ENCODE measurements at regions not wholly inside any gene's neighbourhood (a gene's known extent, or its start where the extent isn't known, plus 50 kb on each side); places are given as distances from the start of the nearest gene placed in this dataset.
"Not testable (repeated sequence)": the region's sequence is repeated elsewhere in the genome, so short reads cannot be mapped to it uniquely, and the experiment has no call there.

DNA sequence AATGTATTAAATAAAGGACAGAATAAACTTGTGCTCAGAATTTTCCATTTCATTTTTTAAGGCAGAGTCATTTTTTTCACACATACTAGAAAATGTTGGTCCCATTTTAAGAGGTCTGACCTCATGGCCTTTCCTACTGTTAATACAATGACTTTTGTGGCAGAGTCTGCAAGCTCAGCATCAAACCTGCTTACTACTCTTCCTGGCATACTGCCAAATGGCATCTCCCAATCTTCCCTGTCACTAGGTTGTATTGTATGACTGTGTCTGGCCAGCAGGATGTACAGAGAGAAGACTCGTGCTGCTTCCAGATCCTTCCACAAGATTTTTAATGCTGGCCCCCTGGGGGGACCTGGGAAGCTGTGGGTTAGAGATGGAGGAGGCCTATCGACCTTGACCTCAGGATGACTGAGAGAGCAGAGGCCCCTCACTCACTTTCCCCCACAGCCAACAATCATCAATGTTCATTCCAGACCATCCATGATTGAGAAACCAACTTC lies 64.7 kb downstream of the BARX1 start:
- DNase-seq (ENCODE audit: unreplicated experiment), result no peak
- CTCF ChIA-PET, result no interaction called here
- H3K27ac Mint-ChIP-seq (ENCODE audit: low read depth, unreplicated experiment), result no peak overlapping the region
- POLR2A ChIA-PET, result no interaction called here
- intact Hi-C loops (cut with micrococcal nuclease), result no loop called here
- no peaks in the 10 kb centered on the region for H3K36me3 Mint-ChIP-seq (ENCODE audit: insufficient read depth, unreplicated experiment)
- no peak for TF ChIP-seq CTCF (IDR thresholded peaks at IDR 0.05; ENCODE audit: unreplicated experiment)
- H3K4me1 Mint-ChIP-seq (ENCODE audit: insufficient read depth, unreplicated experiment), result no peaks in the 10 kb centered on the region
- no peak overlapping the region for H3K4me3 Mint-ChIP-seq (ENCODE audit: unreplicated experiment)
- peaks cover 29% of the 10 kb centered on the region for H3K27me3 Mint-ChIP-seq (ENCODE audit: insufficient read depth, unreplicated experiment)
- H3K9me3 Mint-ChIP-seq (ENCODE audit: unreplicated experiment), result peaks cover 6% of the 10 kb centered on the region
- no TSS peak for BruUV-seq (replicated peaks)

DNA sequence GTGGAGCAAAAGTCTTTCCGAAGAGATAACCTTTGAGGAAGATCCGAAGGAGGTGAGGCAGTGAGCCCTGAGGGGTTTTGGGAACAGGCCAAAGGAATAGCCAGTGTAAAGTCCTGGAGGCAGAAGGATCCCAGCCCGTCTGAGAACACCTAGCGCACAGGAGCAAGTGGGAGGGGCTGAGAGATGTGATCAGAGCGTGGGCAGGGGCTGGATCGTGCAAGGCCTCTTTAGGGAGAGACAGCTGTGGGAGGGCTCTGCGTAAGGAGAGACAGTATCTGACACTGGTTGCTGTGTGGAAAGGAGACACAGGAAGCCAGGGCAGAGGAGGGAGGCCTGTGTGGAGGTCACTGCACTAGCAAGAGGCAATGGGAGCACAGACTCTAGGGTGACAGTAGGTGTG lies 68.2 kb downstream of the BARX1 start:
- H3K27me3 Mint-ChIP-seq (ENCODE audit: insufficient read depth, unreplicated experiment), result peaks cover 29% of the 10 kb centered on the region
- no peak for TF ChIP-seq CTCF (IDR thresholded peaks at IDR 0.05; ENCODE audit: unreplicated experiment)
- H3K4me1 Mint-ChIP-seq (ENCODE audit: insufficient read depth, unreplicated experiment), result no peaks in the 10 kb centered on the region
- ChIA-PET POLR2A (no interaction called here), CTCF (no interaction called here)
- H3K27ac Mint-ChIP-seq (ENCODE audit: low read depth, unreplicated experiment), result no peak overlapping the region
- no peaks in the 10 kb centered on the region for H3K9me3 Mint-ChIP-seq (ENCODE audit: unreplicated experiment)
- H3K4me3 Mint-ChIP-seq (ENCODE audit: unreplicated experiment), result no peak overlapping the region
- BruUV-seq (replicated peaks), result no TSS peak
- no peaks in the 10 kb centered on the region for H3K36me3 Mint-ChIP-seq (ENCODE audit: insufficient read depth, unreplicated experiment)
- intact Hi-C loops (cut with micrococcal nuclease), result no loop called here
- no peak for DNase-seq (ENCODE audit: unreplicated experiment)

DNA sequence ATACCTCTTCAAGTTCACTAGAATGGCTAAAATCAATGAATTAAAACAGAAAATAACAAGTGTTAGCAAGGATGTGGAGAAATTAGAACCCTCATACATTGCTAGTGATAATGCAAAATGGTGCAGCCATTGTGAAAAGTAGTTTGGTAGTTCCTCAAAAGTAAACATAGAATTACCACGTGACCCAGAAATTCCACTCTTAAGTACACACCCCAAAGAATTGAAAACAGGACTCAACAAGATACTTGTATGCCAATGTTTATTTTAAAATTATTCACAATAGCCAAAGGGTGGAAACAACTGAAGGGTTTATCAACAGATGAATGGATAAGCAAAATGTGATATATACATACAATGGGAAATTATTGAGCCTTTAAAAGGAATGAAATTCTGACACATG lies 70.3 kb downstream of the BARX1 start:
- intact Hi-C loops (cut with micrococcal nuclease), result no loop called here
- Mint-ChIP-seq H3K4me1 (ENCODE audit: insufficient read depth, unreplicated experiment) (no peaks in the 10 kb centered on the region), H3K27me3 (ENCODE audit: insufficient read depth, unreplicated experiment) (peaks cover 29% of the 10 kb centered on the region), H3K9me3 (ENCODE audit: unreplicated experiment) (no peaks in the 10 kb centered on the region), H3K36me3 (ENCODE audit: insufficient read depth, unreplicated experiment) (no peaks in the 10 kb centered on the region), H3K4me3 (ENCODE audit: unreplicated experiment) (no peak overlapping the region), H3K27ac (ENCODE audit: low read depth, unreplicated experiment) (no peak overlapping the region)
- ChIA-PET POLR2A (no interaction called here), CTCF (no interaction called here)
- no peak for DNase-seq (ENCODE audit: unreplicated experiment)
- no peak for TF ChIP-seq CTCF (IDR thresholded peaks at IDR 0.05; ENCODE audit: unreplicated experiment)
- BruUV-seq (replicated peaks), result no TSS peak

DNA sequence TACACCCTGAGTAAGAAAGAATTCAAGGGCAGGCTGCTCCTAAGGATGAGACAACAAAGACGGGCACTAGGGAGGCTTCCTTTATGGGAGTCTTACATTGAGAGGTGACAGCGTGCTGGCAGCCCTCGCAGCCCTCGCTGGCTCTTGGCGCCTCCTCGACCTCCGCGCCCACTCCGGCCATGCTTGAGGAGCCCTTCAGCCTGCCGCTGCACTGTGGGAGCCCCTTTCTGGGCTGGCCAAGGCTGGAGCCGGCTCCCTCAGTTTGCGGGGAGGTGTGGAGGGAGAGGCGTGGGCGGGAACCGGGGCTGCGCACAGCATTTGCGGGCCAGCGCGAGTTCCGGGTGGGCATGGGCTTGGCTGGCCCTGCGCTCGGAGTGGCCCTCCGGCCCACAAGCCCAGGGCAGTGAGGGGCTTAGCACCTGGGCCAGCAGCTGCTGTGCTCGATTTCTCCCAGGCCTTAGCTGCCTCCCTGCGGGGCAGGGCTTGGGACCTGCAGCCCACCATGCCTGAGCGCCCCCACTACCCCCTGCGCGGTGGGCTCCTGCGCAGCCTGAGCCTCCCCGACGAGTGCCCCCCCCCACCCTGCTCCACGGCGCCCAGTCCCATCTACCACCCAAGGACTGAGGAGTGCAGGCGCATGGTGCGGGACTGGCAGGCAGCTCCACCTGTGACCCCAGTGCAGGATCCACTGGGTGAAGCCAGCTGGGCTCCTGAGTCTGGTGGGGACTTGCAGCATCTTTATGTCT lies 75.3 kb downstream of the BARX1 start:
- POLR2A ChIA-PET, result interaction anchor here (0.6 kb wide), 1 partner anchor 26 kb away, joined by 5 read pairs; no protein-coding TSS in a partner anchor
- BruUV-seq (replicated peaks); H3K4me3 Mint-ChIP-seq (ENCODE audit: unreplicated experiment); H3K36me3 Mint-ChIP-seq (ENCODE audit: insufficient read depth, unreplicated experiment); H3K27me3 Mint-ChIP-seq (ENCODE audit: insufficient read depth, unreplicated experiment); intact Hi-C loops (cut with micrococcal nuclease); H3K4me1 Mint-ChIP-seq (ENCODE audit: insufficient read depth, unreplicated experiment); H3K27ac Mint-ChIP-seq (ENCODE audit: low read depth, unreplicated experiment); CTCF ChIA-PET; DNase-seq (ENCODE audit: unreplicated experiment): not testable (repeated sequence)
- peaks cover 18% of the 10 kb centered on the region for H3K9me3 Mint-ChIP-seq (ENCODE audit: unreplicated experiment)

All from MCF 10A (cell line).